ENCODE measurements at regions not wholly inside any gene's neighbourhood (a gene's known extent, or its start where the extent isn't known, plus 50 kb on each side); places are given as distances from the start of the nearest gene placed in this dataset.

DNA sequence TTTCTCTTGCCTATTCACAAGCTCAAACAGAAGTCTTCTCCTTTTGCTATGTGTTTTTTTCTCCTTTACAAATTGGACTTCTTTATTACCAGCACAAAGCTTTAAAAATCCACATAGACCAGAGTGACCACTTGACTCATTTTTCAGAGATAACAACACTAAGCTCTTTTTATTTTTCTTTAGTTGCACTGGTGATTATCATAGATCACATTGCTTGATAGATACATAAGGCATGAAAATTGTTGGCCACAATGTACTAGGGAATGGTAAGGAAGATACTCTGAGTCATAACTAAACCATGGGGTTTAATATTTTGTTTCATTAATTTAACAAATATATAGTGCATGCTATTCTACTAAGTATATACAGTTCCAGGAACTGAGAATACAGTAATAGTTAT lies 159.0 kb downstream of the GASK1B start:
- in situ Hi-C loops (cut with HindIII; ENCODE audit: low sequenced_read_pairs), result no loop called here

DNA sequence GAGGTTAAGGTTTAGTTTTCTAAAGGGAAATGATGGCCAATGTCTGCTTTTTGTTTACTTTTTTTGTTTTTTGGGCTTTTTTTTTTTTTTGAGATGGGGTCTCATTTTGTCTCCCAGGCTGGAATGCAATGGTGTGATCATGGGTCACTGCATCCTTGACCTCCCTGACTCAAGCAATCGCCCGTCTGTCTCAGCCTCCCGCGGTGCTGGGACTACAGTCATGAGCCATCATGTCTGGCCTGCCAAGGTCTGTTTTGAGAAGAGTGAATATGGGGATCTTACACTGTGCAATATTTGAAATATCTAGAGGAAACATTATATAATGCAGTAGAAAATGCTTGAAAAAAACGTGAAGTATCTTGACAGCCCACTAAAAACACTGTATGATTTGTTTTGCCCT lies 162.5 kb downstream of the GASK1B start:
- in situ Hi-C loops (cut with HindIII; ENCODE audit: low sequenced_read_pairs), result no loop called here

DNA sequence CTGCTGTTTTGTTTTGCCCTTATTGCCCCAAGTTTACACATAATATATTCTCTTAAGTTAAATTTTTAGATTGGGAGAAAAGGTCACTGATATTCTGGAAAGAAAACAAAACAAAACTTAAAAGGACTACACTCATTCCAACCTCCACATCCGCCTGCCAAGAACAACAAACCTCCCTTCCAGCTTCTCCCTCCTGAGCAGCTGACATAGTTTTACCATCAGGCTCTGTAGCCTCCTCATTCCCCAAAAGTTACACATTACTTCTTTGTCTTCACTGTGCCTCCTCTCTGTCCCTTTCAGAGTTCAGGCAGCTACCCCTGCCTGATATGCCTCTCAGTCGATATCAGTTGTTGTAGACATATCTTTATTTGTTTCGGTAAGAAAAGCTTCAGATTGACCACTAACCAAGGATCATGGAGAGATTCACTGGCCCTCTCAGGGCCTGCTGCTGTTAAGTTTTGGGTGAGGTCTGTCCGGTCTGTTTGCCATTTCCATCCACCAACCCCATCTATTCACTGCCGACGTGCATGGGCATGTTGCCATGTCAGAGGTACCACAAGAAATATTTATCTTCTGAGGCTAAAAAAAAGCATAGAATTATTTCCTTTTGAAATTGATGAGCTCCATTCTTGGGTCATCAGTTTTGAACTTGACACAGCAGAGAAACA lies 164.1 kb downstream of the GASK1B start:
- in situ Hi-C loops (cut with HindIII; ENCODE audit: low sequenced_read_pairs), result no loop called here

DNA sequence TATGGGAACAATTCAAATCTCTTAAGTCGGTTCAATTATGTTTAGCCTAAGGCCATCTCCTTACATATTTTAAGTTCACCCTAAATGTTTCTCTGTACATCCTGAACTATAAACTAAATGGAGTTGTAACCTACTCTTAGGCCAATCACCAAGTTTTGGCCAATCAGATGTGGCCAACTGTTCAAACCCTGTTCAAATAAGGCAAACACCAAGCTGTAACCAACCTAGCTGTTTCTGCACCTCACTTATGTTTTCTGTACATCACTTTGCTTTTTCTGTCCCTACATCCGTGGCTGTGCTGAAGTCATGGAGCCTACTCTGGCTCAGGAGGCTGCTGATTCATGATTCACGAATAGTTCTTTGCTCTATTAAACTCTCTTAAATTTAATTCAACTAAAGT lies 165.3 kb downstream of the GASK1B start:
- in situ Hi-C loops (cut with HindIII; ENCODE audit: low sequenced_read_pairs), result no loop called here

DNA sequence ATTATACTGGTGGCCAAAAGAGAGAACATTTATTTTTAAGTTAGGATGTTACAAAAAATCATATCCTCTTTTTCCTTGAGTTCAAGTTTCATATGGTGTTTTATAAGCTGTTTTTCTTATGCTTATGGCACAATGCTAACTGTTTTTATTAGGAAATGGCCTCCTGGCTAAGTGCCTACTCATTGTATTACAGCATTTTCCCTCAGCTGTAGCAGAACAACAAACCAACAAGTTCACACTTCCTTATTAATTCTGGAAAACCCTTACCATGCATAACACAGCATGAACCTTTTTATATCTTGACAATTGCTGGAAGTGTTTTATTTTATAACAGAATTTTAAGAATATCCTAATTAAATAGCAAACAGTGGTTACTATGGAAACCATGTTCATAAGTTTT lies 165.8 kb downstream of the GASK1B start:
- in situ Hi-C loops (cut with HindIII; ENCODE audit: low sequenced_read_pairs), result no loop called here

GRCh38 chr4:158005021-158005420 lies 167.8 kb downstream of the GASK1B start:
- in situ Hi-C loops (cut with HindIII; ENCODE audit: low sequenced_read_pairs), result no loop called here

DNA sequence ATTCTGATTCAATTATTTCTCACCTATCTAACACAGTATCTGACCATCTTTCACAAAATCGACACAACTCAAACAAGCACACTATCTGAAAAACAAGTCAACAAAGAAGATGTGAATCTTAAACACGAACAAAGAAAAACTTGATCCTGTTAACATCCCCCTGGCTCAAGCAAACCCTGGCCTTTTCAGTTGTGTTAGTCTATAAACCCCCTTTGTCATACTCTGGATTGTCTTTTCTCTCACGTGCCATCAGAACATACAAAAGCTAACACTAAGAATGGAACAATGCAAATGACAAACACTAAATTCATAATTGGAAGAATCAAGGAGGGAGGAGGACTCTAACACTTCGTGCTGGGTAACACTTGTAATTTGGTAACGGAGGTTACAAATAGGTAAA lies 168.7 kb downstream of the GASK1B start:
- in situ Hi-C loops (cut with HindIII; ENCODE audit: low sequenced_read_pairs), result no loop called here

DNA sequence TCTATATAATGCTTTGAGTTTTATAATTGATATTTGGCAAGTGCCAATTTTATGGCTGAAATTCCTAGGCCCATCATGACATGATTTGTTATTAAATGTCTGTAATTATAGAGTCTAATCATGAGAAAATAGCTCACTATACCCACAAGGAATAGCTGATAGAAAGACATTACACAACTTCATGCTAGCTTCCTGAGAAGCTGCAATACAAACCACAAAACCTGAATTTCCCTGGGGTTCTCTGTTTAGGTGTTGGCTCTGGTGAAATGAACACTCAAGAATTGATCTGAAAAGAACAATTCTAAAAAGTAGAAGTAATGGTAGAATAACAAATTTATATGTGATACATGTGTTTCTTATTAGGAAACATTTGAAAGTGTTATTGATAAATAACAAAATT lies 169.6 kb downstream of the GASK1B start:
- in situ Hi-C loops (cut with HindIII; ENCODE audit: low sequenced_read_pairs), result no loop called here

DNA sequence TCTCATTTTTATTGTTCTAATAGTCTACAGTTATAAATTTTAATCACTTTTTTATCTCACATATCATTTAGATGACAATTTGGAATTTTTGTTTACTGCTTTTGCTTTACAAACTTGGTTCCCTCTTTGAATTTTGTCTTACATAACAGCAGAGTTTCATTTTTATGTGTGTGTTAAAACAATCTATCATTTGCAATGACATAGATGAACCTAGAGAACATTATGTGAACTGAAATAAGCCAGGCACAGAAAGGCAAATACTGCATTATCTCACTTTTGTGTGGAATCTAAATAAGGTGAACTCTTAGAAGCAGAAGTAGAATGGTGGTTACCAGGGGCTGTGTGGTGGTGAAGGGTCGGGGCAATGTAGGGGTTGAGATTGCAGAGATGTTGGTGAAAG lies 170.7 kb downstream of the GASK1B start:
- in situ Hi-C loops (cut with HindIII; ENCODE audit: low sequenced_read_pairs), result no loop called here

DNA sequence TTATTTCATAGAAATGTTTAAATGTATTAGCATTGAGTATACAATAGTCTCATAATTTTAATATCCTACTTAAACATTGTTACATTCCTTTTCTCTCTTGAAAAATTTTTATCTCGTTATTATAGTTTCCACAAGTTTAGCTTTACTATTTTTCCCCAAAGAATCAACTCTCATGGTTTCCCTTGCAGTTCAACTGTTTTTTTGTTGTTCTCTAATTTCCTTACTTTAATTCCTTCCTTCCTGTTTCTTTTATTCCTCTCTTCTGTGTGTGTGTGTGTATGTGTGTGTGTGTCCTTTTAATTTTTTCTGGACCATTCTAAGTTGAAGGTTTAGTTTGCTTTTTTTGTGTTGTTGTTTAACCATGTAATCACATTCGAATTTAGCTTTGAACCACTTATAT lies 171.1 kb downstream of the GASK1B start:
- in situ Hi-C loops (cut with HindIII; ENCODE audit: low sequenced_read_pairs), result no loop called here

DNA sequence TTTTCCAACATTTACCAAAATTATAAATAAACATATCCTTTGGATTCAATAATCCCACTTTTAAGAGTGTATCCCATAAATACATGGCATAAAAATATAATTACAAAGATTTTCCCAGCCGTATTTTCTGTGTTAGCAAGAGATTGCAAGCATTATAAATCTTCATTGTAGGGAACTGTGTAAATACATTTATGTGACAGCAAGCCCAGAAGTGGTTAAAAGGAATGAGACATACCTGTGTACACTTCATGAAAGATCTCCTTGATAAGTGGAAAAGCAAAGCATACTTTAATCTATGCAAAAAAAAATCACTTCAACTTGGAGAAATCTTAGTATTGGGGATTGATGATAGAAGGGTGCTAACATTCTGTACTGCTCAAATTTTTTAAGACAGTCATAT lies 173.1 kb downstream of the GASK1B start:
- in situ Hi-C loops (cut with HindIII; ENCODE audit: low sequenced_read_pairs), result loop anchor here (10.0 kb wide), 1 partner anchor 155 kb away; no protein-coding TSS in a partner anchor

DNA sequence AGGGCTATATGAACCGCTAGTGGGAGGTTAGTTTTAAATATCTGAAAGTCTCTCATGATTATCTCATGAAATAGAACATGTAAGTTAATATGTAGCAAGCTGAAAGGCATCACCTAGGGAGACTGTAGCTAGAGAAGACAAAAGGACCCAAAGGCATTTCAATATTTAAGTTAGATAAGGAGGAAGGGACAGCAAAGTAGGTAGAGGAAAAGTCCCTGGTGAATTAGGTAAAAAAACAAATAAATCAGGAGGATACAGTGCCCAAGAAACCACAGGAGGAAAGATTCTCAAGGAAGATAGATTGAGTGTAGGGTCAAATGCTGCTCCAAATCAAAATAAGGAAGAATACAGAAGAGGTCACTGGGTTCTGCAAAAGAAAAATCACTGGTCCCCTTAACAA lies 175.5 kb downstream of the GASK1B start:
- in situ Hi-C loops (cut with HindIII; ENCODE audit: low sequenced_read_pairs), result loop anchor here (10.0 kb wide), 1 partner anchor 158 kb away; no protein-coding TSS in a partner anchor

GRCh38 chr4:157996061-157997028 lies 176.5 kb downstream of the GASK1B start:
- in situ Hi-C loops (cut with HindIII; ENCODE audit: low sequenced_read_pairs), result loop anchor here (10.0 kb wide), 1 partner anchor 158 kb away; no protein-coding TSS in a partner anchor

- in situ Hi-C loops (cut with HindIII; ENCODE audit: low sequenced_read_pairs), result loop anchor here (10.0 kb wide), 1 partner anchor 160 kb away; no protein-coding TSS in a partner anchor
Observed at GRCh38 chr4:157994863-157995262, 178.0 kb downstream of the GASK1B start.

GRCh38 chr4:157992948-157993839 lies 179.6 kb downstream of the GASK1B start:
- in situ Hi-C loops (cut with HindIII; ENCODE audit: low sequenced_read_pairs), result loop anchor here (10.0 kb wide), 1 partner anchor 162 kb away; no protein-coding TSS in a partner anchor

- in situ Hi-C loops (cut with HindIII; ENCODE audit: low sequenced_read_pairs), result loop anchor here (10.0 kb wide), 1 partner anchor 163 kb away; no protein-coding TSS in a partner anchor
Observed at GRCh38 chr4:157992038-157992705, 180.7 kb downstream of the GASK1B start.

- in situ Hi-C loops (cut with HindIII; ENCODE audit: low sequenced_read_pairs), result no loop called here
Observed at GRCh38 chr4:157988641-157989040, 184.2 kb downstream of the GASK1B start.

- in situ Hi-C loops (cut with HindIII; ENCODE audit: low sequenced_read_pairs), result no loop called here
Observed at GRCh38 chr4:157984285-157984911, 188.4 kb downstream of the GASK1B start.

GRCh38 chr4:157983300-157983699 lies 189.5 kb downstream of the GASK1B start:
- in situ Hi-C loops (cut with HindIII; ENCODE audit: low sequenced_read_pairs), result no loop called here

- in situ Hi-C loops (cut with HindIII; ENCODE audit: low sequenced_read_pairs), result no loop called here
Observed at GRCh38 chr4:157980158-157980557, 192.7 kb downstream of the GASK1B start.
